Mesenchymal stem cell (in vitro differentiated cells and primary cell): ENCODE measurements at regions not wholly inside any gene's neighbourhood (a gene's known extent, or its start where the extent isn't known, plus 50 kb on each side); places are given as distances from the start of the nearest gene placed in this dataset.
"Not testable (repeated sequence)": the region's sequence is repeated elsewhere in the genome, so short reads cannot be mapped to it uniquely, and the experiment has no call there.

ENCODE experiments used
- DNase-seq: peaks from one replicate; pipeline ENCODE4 v3.0.0-alpha.2; 2013
- H2AFZ ChIP-seq: one replicate; pipeline ENCODE4 v1.6.1; 2013; ENCODE audit warnings: low read depth, mild to moderate bottlenecking, control low read depth, inconsistent platforms, low read length, moderate library complexity
- H2AK5ac ChIP-seq: 2 replicates; pipeline ENCODE4 v1.6.1; 2013; ENCODE audit warnings: low read length, moderate library complexity, mild to moderate bottlenecking, inconsistent platforms; ENCODE audit not compliant: severe bottlenecking
- H2BK120ac ChIP-seq: one replicate; pipeline ENCODE4 v1.6.1; 2013; ENCODE audit warnings: low read depth, mild to moderate bottlenecking, inconsistent platforms, low read length, moderate library complexity
- H2BK12ac ChIP-seq, 2 experiments: one replicate each; pipeline ENCODE4 v1.6.1; 2013; ENCODE audit warnings: inconsistent platforms in 2 of 2, low read length in 2 of 2, mild to moderate bottlenecking in 2 of 2, moderate library complexity in 2 of 2, control low read depth in 1 of 2
- H2BK15ac ChIP-seq: one replicate; pipeline ENCODE4 v1.6.1; 2013; ENCODE audit warnings: mild to moderate bottlenecking, low read depth, inconsistent platforms; ENCODE audit not compliant: poor library complexity, severe bottlenecking
- H2BK5ac ChIP-seq: 2 replicates; pipeline ENCODE4 v1.6.1; 2013; ENCODE audit warnings: low read depth, mild to moderate bottlenecking, low read length, control low read depth, inconsistent platforms; ENCODE audit not compliant: poor library complexity, severe bottlenecking
- H3K14ac ChIP-seq, 2 experiments: one replicate each; pipeline ENCODE4 v1.6.1; 2013; ENCODE audit warnings: inconsistent platforms in 2 of 2, low read length in 2 of 2, control low read depth in 1 of 2, mild to moderate bottlenecking in 1 of 2, moderate library complexity in 1 of 2
- H3K18ac ChIP-seq, 2 experiments: one replicate each; pipeline ENCODE4 v1.6.1; 2013; ENCODE audit warnings: inconsistent platforms in 2 of 2, low read length in 2 of 2, control low read depth in 1 of 2, low read depth in 1 of 2, mild to moderate bottlenecking in 1 of 2
- H3K23ac ChIP-seq, 2 experiments: one replicate each; pipeline ENCODE4 v1.6.1; 2013; ENCODE audit warnings: inconsistent platforms in 2 of 2, low read length in 2 of 2, mild to moderate bottlenecking in 2 of 2, moderate library complexity in 2 of 2, control low read depth in 1 of 2
- H3K27ac ChIP-seq: 2 replicates; pipeline ENCODE4 v1.5.1; 2013; ENCODE audit warnings: mild to moderate bottlenecking, moderate library complexity, low read length, control low read depth, inconsistent platforms; ENCODE audit not compliant: poor library complexity, severe bottlenecking
- H3K27me3 ChIP-seq, 2 experiments: 2 replicates each; pipeline versions ENCODE4 v1.6.1 to v1.7.0; 2013; ENCODE audit warnings: low read length in 2 of 2, mild to moderate bottlenecking in 2 of 2, moderate library complexity in 2 of 2, control low read depth in 1 of 2, inconsistent platforms in 1 of 2; ENCODE audit not compliant: control insufficient read depth in 1 of 2, insufficient read depth in 1 of 2
- H3K36me3 ChIP-seq, 2 experiments: 2 replicates each; pipeline versions ENCODE4 v1.6.1 to v1.7.0; 2013; ENCODE audit warnings: low read length in 2 of 2, control low read depth in 1 of 2, inconsistent platforms in 1 of 2, low read depth in 1 of 2, mild to moderate bottlenecking in 1 of 2; ENCODE audit not compliant: insufficient read depth in 2 of 2, control insufficient read depth in 1 of 2
- H3K4ac ChIP-seq, 2 experiments: one replicate each; pipeline ENCODE4 v1.6.1; 2013; ENCODE audit warnings: inconsistent platforms in 2 of 2, low read length in 2 of 2, mild to moderate bottlenecking in 2 of 2, moderate library complexity in 2 of 2, control low read depth in 1 of 2, low read depth in 1 of 2
- H3K4me1 ChIP-seq: 2 replicates; pipeline ENCODE4 v1.6.1; 2013; ENCODE audit warnings: low read depth, low read length, control low read depth; ENCODE audit not compliant: control insufficient read depth, insufficient read depth
- H3K4me2 ChIP-seq: 2 replicates; pipeline ENCODE4 v1.6.1; 2013; ENCODE audit warnings: low read length, mild to moderate bottlenecking, inconsistent platforms; ENCODE audit not compliant: poor library complexity, severe bottlenecking
- H3K4me3 ChIP-seq, 2 experiments: 2 replicates each; pipeline versions ENCODE4 v1.5.1 to v1.7.0; 2013; ENCODE audit warnings: low read length in 2 of 2, mild to moderate bottlenecking in 2 of 2, control low read depth in 1 of 2, low read depth in 1 of 2; ENCODE audit not compliant: insufficient read depth in 1 of 2
- H3K79me1 ChIP-seq: replicated peaks from 2 replicates; pipeline ENCODE4 v1.6.1; 2013; ENCODE audit warnings: mild to moderate bottlenecking, control low read depth, low read length, inconsistent platforms; ENCODE audit not compliant: poor library complexity, severe bottlenecking
- H3K9ac ChIP-seq: 2 replicates; pipeline ENCODE4 v1.7.0; 2013; ENCODE audit warnings: mild to moderate bottlenecking, low read length, moderate library complexity
- H3K9me3 ChIP-seq: 2 replicates; pipeline ENCODE4 v1.7.0; 2013; ENCODE audit warnings: mild to moderate bottlenecking, low read length; ENCODE audit not compliant: control insufficient read depth
- H4K8ac ChIP-seq: one replicate; pipeline ENCODE4 v1.6.1; 2013; ENCODE audit warnings: inconsistent platforms, mild to moderate bottlenecking, low read length, moderate library complexity
- H4K91ac ChIP-seq: one replicate; pipeline ENCODE4 v1.6.1; 2013; ENCODE audit warnings: mild to moderate bottlenecking, low read length, inconsistent platforms
- WGBS: methylation state at CpG from one replicate; pipeline ENCODE4 v1.1.7; 2013; ENCODE audit warnings: mixed read lengths; 5-methylcytosine and 5-hydroxymethylcytosine counted together

- Histone ChIP-seq H4K8ac (no peak overlapping the region), H3K4ac (no peak overlapping the region), H3K79me1 (no peaks in the 10 kb centered on the region), H3K4me2 (no peak overlapping the region), H3K27me3 (no peaks in the 10 kb centered on the region), H3K18ac (no peak overlapping the region), H3K4me3 (no peak overlapping the region), H2BK5ac (no peak overlapping the region), H4K91ac (no peak overlapping the region), H3K36me3 (no peaks in the 10 kb centered on the region), H2BK15ac (no peak overlapping the region), H2BK120ac (no peak overlapping the region), H3K9ac (no peak overlapping the region), H2BK12ac (no peak overlapping the region), H3K23ac (no peak overlapping the region), H3K4me1 (peaks cover 2% of the 10 kb centered on the region), H3K27ac (no peak overlapping the region), H2AK5ac (peak overlapping the region; percentile 69), H3K14ac (no peak overlapping the region), H3K9me3 (no peaks in the 10 kb centered on the region), H2AFZ (no peak overlapping the region)
- 94% methylated on average over 2 of the region's 3 CpGs for WGBS
- no peak for DNase-seq
These were observed 66.2 kb upstream of the TSC22D2 start for GRCh38 chr3:150341891-150342290.

- H3K14ac ChIP-seq, H3K27ac ChIP-seq, H3K9ac ChIP-seq, H2BK5ac ChIP-seq, H3K4me3 ChIP-seq, H2BK12ac ChIP-seq, H2BK15ac ChIP-seq, H3K27me3 ChIP-seq, H4K8ac ChIP-seq, H4K91ac ChIP-seq, H3K18ac ChIP-seq, H3K9me3 ChIP-seq, H2AK5ac ChIP-seq, H3K36me3 ChIP-seq, H2BK120ac ChIP-seq, H3K4me2 ChIP-seq, H3K23ac ChIP-seq, H3K4ac ChIP-seq, H3K79me1 ChIP-seq, DNase-seq, H2AFZ ChIP-seq, H3K4me1 ChIP-seq: not testable (repeated sequence)
- 90% methylated on average over 7 of the region's 9 CpGs for WGBS
These were observed 71.7 kb upstream of the TSC22D2 start for GRCh38 chr3:150336363-150336762.

GRCh38 chr3:150335631-150336030, 72.5 kb upstream of the TSC22D2 start:
- H4K91ac ChIP-seq = no peak overlapping the region
- no peak overlapping the region for H2BK15ac ChIP-seq
- H3K27me3 ChIP-seq = no peaks in the 10 kb centered on the region
- peak overlapping the region in 1 of 2 experiments; percentile 21 for H3K18ac ChIP-seq
- no peak overlapping the region for H3K9ac ChIP-seq
- no peak overlapping the region for H2BK120ac ChIP-seq
- H3K4me3 ChIP-seq = no peak overlapping the region
- no peaks in the 10 kb centered on the region for H3K79me1 ChIP-seq
- H2BK5ac ChIP-seq = no peak overlapping the region
- H3K4me2 ChIP-seq = no peak overlapping the region
- H3K23ac ChIP-seq = no peak overlapping the region
- H3K36me3 ChIP-seq = no peaks in the 10 kb centered on the region
- DNase-seq = no peak
- no peak overlapping the region for H3K14ac ChIP-seq
- no peak overlapping the region for H2AFZ ChIP-seq
- no peaks in the 10 kb centered on the region for H3K9me3 ChIP-seq
- H4K8ac ChIP-seq = no peak overlapping the region
- peaks cover 2% of the 10 kb centered on the region for H3K4me1 ChIP-seq
- H3K27ac ChIP-seq = peak overlapping the region; percentile 72
- H3K4ac ChIP-seq = no peak overlapping the region
- WGBS = 42% methylated on average over 1 of the region's 2 CpGs
- no peak overlapping the region for H2BK12ac ChIP-seq
- no peak overlapping the region for H2AK5ac ChIP-seq

GRCh38 chr3:150334974-150335373, 73.1 kb upstream of the TSC22D2 start:
- Histone ChIP-seq H3K4ac (no peak overlapping the region), H3K18ac (no peak overlapping the region), H2BK120ac (no peak overlapping the region), H3K14ac (no peak overlapping the region), H3K4me2 (no peak overlapping the region), H3K9ac (no peak overlapping the region), H3K23ac (no peak overlapping the region), H3K27ac (no peak overlapping the region), H2AK5ac (no peak overlapping the region), H3K4me3 (no peak overlapping the region), H2BK15ac (no peak overlapping the region), H4K8ac (no peak overlapping the region), H3K27me3 (no peaks in the 10 kb centered on the region), H3K79me1 (no peaks in the 10 kb centered on the region), H2AFZ (no peak overlapping the region), H2BK12ac (no peak overlapping the region), H2BK5ac (no peak overlapping the region), H3K4me1 (peaks cover 4% of the 10 kb centered on the region), H3K9me3 (no peaks in the 10 kb centered on the region), H4K91ac (no peak overlapping the region), H3K36me3 (no peaks in the 10 kb centered on the region)
- no CpG with 5 or more reads among the region's 3 CpGs for WGBS
- no peak for DNase-seq
